ENCODE measurements at regions not wholly inside any gene's neighbourhood (a gene's known extent, or its start where the extent isn't known, plus 50 kb on each side); places are given as distances from the start of the nearest gene placed in this dataset.
"Not testable (repeated sequence)": the region's sequence is repeated elsewhere in the genome, so short reads cannot be mapped to it uniquely, and the experiment has no call there.

- ATAC-seq (no peak), DNase-seq (no peak)
- intact Hi-C loops (cut with DNase I, micrococcal nuclease) = no loop called here
- no peak overlapping the region for H3K27ac Mint-ChIP-seq
- ChIA-PET CTCF (interaction anchor here (0.6 kb wide), 1 partner anchor 19 kb away, joined by 3 read pairs; no protein-coding TSS in a partner anchor), POLR2A (no interaction called here)
- no peaks in the 10 kb centered on the region for H3K27me3 Mint-ChIP-seq
- no peaks in the 10 kb centered on the region for H3K36me3 Mint-ChIP-seq (ENCODE audit: low read depth)
- no peaks in the 10 kb centered on the region for H3K4me1 Mint-ChIP-seq
- no peak overlapping the region for H3K4me3 Mint-ChIP-seq
- H3K9me3 Mint-ChIP-seq (ENCODE audit: low read depth) = no peaks in the 10 kb centered on the region
Observed at GRCh38 chr10:36781570-36781969, 343.8 kb upstream of the ANKRD30A start.

- ATAC-seq = no peak
- POLR2A ChIA-PET = no interaction called here
- intact Hi-C loops (cut with DNase I, micrococcal nuclease) = no loop called here
- H3K27ac Mint-ChIP-seq = no peak overlapping the region
- no peaks in the 10 kb centered on the region for H3K36me3 Mint-ChIP-seq (ENCODE audit: low read depth)
- DNase-seq = no peak
- no peaks in the 10 kb centered on the region for H3K9me3 Mint-ChIP-seq (ENCODE audit: low read depth)
- CTCF ChIA-PET = interaction anchor here (1.2 kb wide), 1 partner anchor 8 kb away, joined by 3 read pairs; no protein-coding TSS in a partner anchor
- no peak overlapping the region for H3K4me3 Mint-ChIP-seq
- H3K4me1 Mint-ChIP-seq = no peaks in the 10 kb centered on the region
- H3K27me3 Mint-ChIP-seq = no peaks in the 10 kb centered on the region
Observed at GRCh38 chr10:36780158-36780557, 345.2 kb upstream of the ANKRD30A start.

- DNase-seq (no peak), ATAC-seq (no peak)
- H3K9me3 Mint-ChIP-seq (ENCODE audit: low read depth) = no peaks in the 10 kb centered on the region
- no peak overlapping the region for H3K4me3 Mint-ChIP-seq
- H3K27me3 Mint-ChIP-seq = no peaks in the 10 kb centered on the region
- H3K36me3 Mint-ChIP-seq (ENCODE audit: low read depth) = no peaks in the 10 kb centered on the region
- ChIA-PET POLR2A (no interaction called here), CTCF (interaction anchor here (1.2 kb wide), 1 partner anchor 9 kb away, joined by 3 read pairs; no protein-coding TSS in a partner anchor)
- intact Hi-C loops (cut with DNase I, micrococcal nuclease) = loop anchor here in 1 of 2 experiments (5.0 kb wide), 1 partner anchor 1142 kb away; no protein-coding TSS in a partner anchor
- H3K27ac Mint-ChIP-seq = no peak overlapping the region
- H3K4me1 Mint-ChIP-seq = no peaks in the 10 kb centered on the region
Observed at GRCh38 chr10:36779238-36779846, 346.1 kb upstream of the ANKRD30A start.

GRCh38 chr10:36778651-36779050 lies 346.7 kb upstream of the ANKRD30A start:
- Mint-ChIP-seq H3K4me1 (no peaks in the 10 kb centered on the region), H3K36me3 (ENCODE audit: low read depth) (no peaks in the 10 kb centered on the region)

GRCh38 chr10:36773652-36774051 lies 351.7 kb upstream of the ANKRD30A start:
- H3K9me3 Mint-ChIP-seq (ENCODE audit: low read depth) = no peaks in the 10 kb centered on the region
- H3K27me3 Mint-ChIP-seq = no peaks in the 10 kb centered on the region
- DNase-seq (no peak), ATAC-seq (no peak)
- H3K27ac Mint-ChIP-seq = no peak overlapping the region
- ChIA-PET POLR2A (no interaction called here), CTCF (no interaction called here)
- H3K36me3 Mint-ChIP-seq (ENCODE audit: low read depth) = no peaks in the 10 kb centered on the region
- intact Hi-C loops (cut with DNase I, micrococcal nuclease) = no loop called here
- no peaks in the 10 kb centered on the region for H3K4me1 Mint-ChIP-seq
- H3K4me3 Mint-ChIP-seq = no peak overlapping the region

More at GRCh38 chr10:36778651-36779050, 346.7 kb upstream of the ANKRD30A start:
- intact Hi-C loops (cut with DNase I, micrococcal nuclease) = loop anchor here in 1 of 2 experiments (5.0 kb wide), 1 partner anchor 1141 kb away; no protein-coding TSS in a partner anchor
- Mint-ChIP-seq H3K27me3 (no peaks in the 10 kb centered on the region), H3K9me3 (ENCODE audit: low read depth) (no peaks in the 10 kb centered on the region), H3K4me3 (no peak overlapping the region), H3K27ac (no peak overlapping the region)
- ChIA-PET CTCF (interaction anchor here (1.2 kb wide), 1 partner anchor 10 kb away, joined by 3 read pairs; no protein-coding TSS in a partner anchor), POLR2A (no interaction called here)
- no peak for DNase-seq
- no peak for ATAC-seq

- POLR2A ChIA-PET = no interaction called here
- H3K36me3 Mint-ChIP-seq (ENCODE audit: low read depth) = no peaks in the 10 kb centered on the region
- ATAC-seq (no peak), DNase-seq (no peak)
- H3K9me3 Mint-ChIP-seq (ENCODE audit: low read depth) = no peaks in the 10 kb centered on the region
- CTCF ChIA-PET = interaction anchor here (0.6 kb wide), 1 partner anchor 98 kb away, joined by 3 read pairs; no protein-coding TSS in a partner anchor
- H3K27ac Mint-ChIP-seq = no peak overlapping the region
- no peaks in the 10 kb centered on the region for H3K4me1 Mint-ChIP-seq
- H3K27me3 Mint-ChIP-seq = no peaks in the 10 kb centered on the region
- intact Hi-C loops (cut with DNase I, micrococcal nuclease) = no loop called here
- H3K4me3 Mint-ChIP-seq = no peak overlapping the region
Observed at GRCh38 chr10:36771725-36772124, 353.7 kb upstream of the ANKRD30A start.

GRCh38 chr10:36769741-36770140 lies 355.7 kb upstream of the ANKRD30A start:
- H3K4me3 Mint-ChIP-seq; H3K9me3 Mint-ChIP-seq (ENCODE audit: low read depth); DNase-seq; H3K27me3 Mint-ChIP-seq; H3K4me1 Mint-ChIP-seq; H3K27ac Mint-ChIP-seq; intact Hi-C loops (cut with DNase I, micrococcal nuclease); POLR2A ChIA-PET; H3K36me3 Mint-ChIP-seq (ENCODE audit: low read depth); ATAC-seq; CTCF ChIA-PET: not testable (repeated sequence)

GRCh38 chr10:36766940-36767339 lies 358.5 kb upstream of the ANKRD30A start:
- DNase-seq = no peak
- Mint-ChIP-seq H3K27me3 (no peaks in the 10 kb centered on the region), H3K4me3 (no peak overlapping the region), H3K27ac (no peak overlapping the region), H3K9me3 (ENCODE audit: low read depth) (no peaks in the 10 kb centered on the region), H3K4me1 (no peaks in the 10 kb centered on the region), H3K36me3 (ENCODE audit: low read depth) (no peaks in the 10 kb centered on the region)
- POLR2A ChIA-PET = no interaction called here
- no peak for ATAC-seq
- CTCF ChIA-PET = interaction anchor here (1.1 kb wide), 1 partner anchor 25 kb away, joined by 3 read pairs; no protein-coding TSS in a partner anchor
- intact Hi-C loops (cut with DNase I, micrococcal nuclease) = no loop called here

- CTCF ChIA-PET = no interaction called here
- Mint-ChIP-seq H3K4me3 (no peak overlapping the region), H3K9me3 (ENCODE audit: low read depth) (no peaks in the 10 kb centered on the region), H3K36me3 (ENCODE audit: low read depth) (no peaks in the 10 kb centered on the region), H3K27me3 (no peaks in the 10 kb centered on the region), H3K4me1 (no peaks in the 10 kb centered on the region), H3K27ac (no peak overlapping the region)
- DNase-seq = no peak
- POLR2A ChIA-PET = no interaction called here
- no peak for ATAC-seq
- intact Hi-C loops (cut with DNase I, micrococcal nuclease) = no loop called here
Observed at GRCh38 chr10:36766415-36766810, 359.0 kb upstream of the ANKRD30A start.

GRCh38 chr10:36765782-36766414 lies 359.5 kb upstream of the ANKRD30A start:
- Mint-ChIP-seq H3K27me3 (no peaks in the 10 kb centered on the region), H3K4me3 (no peak overlapping the region), H3K4me1 (no peaks in the 10 kb centered on the region), H3K36me3 (ENCODE audit: low read depth) (no peaks in the 10 kb centered on the region), H3K9me3 (ENCODE audit: low read depth) (no peaks in the 10 kb centered on the region), H3K27ac (no peak overlapping the region)
- CTCF ChIA-PET = no interaction called here
- ATAC-seq (no peak), DNase-seq (no peak)
- intact Hi-C loops (cut with DNase I, micrococcal nuclease) = no loop called here
- POLR2A ChIA-PET = no interaction called here

GRCh38 chr10:36764823-36765222 lies 360.6 kb upstream of the ANKRD30A start:
- Mint-ChIP-seq H3K27ac (no peak overlapping the region), H3K4me1 (no peaks in the 10 kb centered on the region), H3K36me3 (ENCODE audit: low read depth) (no peaks in the 10 kb centered on the region), H3K4me3 (no peak overlapping the region), H3K27me3 (no peaks in the 10 kb centered on the region), H3K9me3 (ENCODE audit: low read depth) (no peaks in the 10 kb centered on the region)
- ChIA-PET CTCF (no interaction called here), POLR2A (no interaction called here)
- ATAC-seq (no peak), DNase-seq (no peak)
- intact Hi-C loops (cut with DNase I, micrococcal nuclease) = no loop called here

- Mint-ChIP-seq H3K36me3 (ENCODE audit: low read depth) (no peaks in the 10 kb centered on the region), H3K27me3 (no peaks in the 10 kb centered on the region), H3K4me1 (no peaks in the 10 kb centered on the region), H3K4me3 (no peak overlapping the region), H3K27ac (no peak overlapping the region), H3K9me3 (ENCODE audit: low read depth) (peaks cover under 1% of the 10 kb centered on the region)
- POLR2A ChIA-PET = no interaction called here
- DNase-seq = no peak
- CTCF ChIA-PET = no interaction called here
- no peak for ATAC-seq
- intact Hi-C loops (cut with DNase I, micrococcal nuclease) = no loop called here
Observed at GRCh38 chr10:36761121-36761520, 364.3 kb upstream of the ANKRD30A start.

Data from activated CD4-positive, alpha-beta T cell treated with anti-CD3 and anti-CD28 coated beads for 36 hours (primary cell).